Neuronal stem cell (in vitro differentiated cells): ENCODE measurements at regions not wholly inside any gene's neighbourhood (a gene's known extent, or its start where the extent isn't known, plus 50 kb on each side); places are given as distances from the start of the nearest gene placed in this dataset.

Experiments
- DNase-seq: peaks from one replicate; pipeline ENCODE4 v3.0.0-alpha.2; 2013; ENCODE audit warnings: low spot score
- H2AFZ ChIP-seq: one replicate; pipeline ENCODE4 v1.6.1; 2013; ENCODE audit warnings: mild to moderate bottlenecking, low read length, inconsistent platforms
- H2AK5ac ChIP-seq: 2 replicates; pipeline ENCODE4 v1.6.1; 2013; ENCODE audit warnings: low read depth, mild to moderate bottlenecking, inconsistent platforms, low read length, moderate library complexity, mixed read lengths
- H2BK120ac ChIP-seq: 2 replicates; pipeline ENCODE4 v1.6.1; 2013; ENCODE audit warnings: low read depth, mild to moderate bottlenecking, inconsistent platforms, low read length, moderate library complexity, mixed read lengths
- H2BK12ac ChIP-seq: one replicate; pipeline ENCODE4 v1.6.1; 2013; ENCODE audit warnings: low read length, inconsistent platforms
- H2BK15ac ChIP-seq: 2 replicates; pipeline ENCODE4 v1.6.1; 2013; ENCODE audit warnings: mild to moderate bottlenecking, low read length, inconsistent platforms, mixed read lengths
- H2BK5ac ChIP-seq: one replicate; pipeline ENCODE4 v1.6.1; 2013; ENCODE audit warnings: inconsistent platforms, mild to moderate bottlenecking, low read length, moderate library complexity
- H3K14ac ChIP-seq: one replicate; pipeline ENCODE4 v1.6.1; 2013; ENCODE audit warnings: low read length, inconsistent platforms
- H3K18ac ChIP-seq: 2 replicates; pipeline ENCODE4 v1.6.1; 2013; ENCODE audit warnings: low read length, inconsistent platforms
- H3K23ac ChIP-seq: 2 replicates; pipeline ENCODE4 v1.6.1; 2013; ENCODE audit warnings: low read depth, mild to moderate bottlenecking, mixed read lengths, low read length, inconsistent platforms; ENCODE audit not compliant: poor library complexity
- H3K27ac ChIP-seq: replicated peaks from 3 replicates; pipeline ENCODE4 v1.5.1; 2013; ENCODE audit warnings: low read length, inconsistent platforms
- H3K27me3 ChIP-seq, 3 experiments: 2 replicates each; pipeline ENCODE4 v1.6.1; 2013; ENCODE audit warnings: low read length in 3 of 3, mild to moderate bottlenecking in 2 of 3, inconsistent platforms in 1 of 3, low read depth in 1 of 3, mixed read lengths in 1 of 3, moderate library complexity in 1 of 3; ENCODE audit not compliant: control insufficient read depth in 3 of 3, insufficient read depth in 3 of 3
- H3K36me3 ChIP-seq, 2 donors: replicated peaks in 1 of 2; 2 replicates each; pipeline ENCODE4 v1.6.1; 2013; ENCODE audit warnings: low read length in 2 of 2; ENCODE audit not compliant: control insufficient read depth in 2 of 2, insufficient read depth in 2 of 2
- H3K4ac ChIP-seq: 2 replicates; pipeline ENCODE4 v1.6.1; 2013; ENCODE audit warnings: inconsistent platforms, mild to moderate bottlenecking, low read length, moderate library complexity
- H3K4me1 ChIP-seq, 2 donors: 1 replicate in 1 of 2; 2 replicates in 1 of 2; pipeline ENCODE4 v1.6.1; 2013; ENCODE audit warnings: low read length in 2 of 2, low read depth in 1 of 2; ENCODE audit not compliant: control insufficient read depth in 2 of 2, insufficient read depth in 1 of 2
- H3K4me2 ChIP-seq: one replicate; pipeline ENCODE4 v1.6.1; 2013; ENCODE audit warnings: mild to moderate bottlenecking, low read length, inconsistent platforms; ENCODE audit not compliant: insufficient read depth, poor library complexity, severe bottlenecking
- H3K4me3 ChIP-seq, 2 donors: 2 replicates each; pipeline ENCODE4 v1.5.1; 2013; ENCODE audit warnings: low read length in 2 of 2, mild to moderate bottlenecking in 2 of 2, inconsistent platforms in 1 of 2, moderate library complexity in 1 of 2
- H3K79me1 ChIP-seq: one replicate; pipeline ENCODE4 v1.6.1; 2013; ENCODE audit warnings: low read depth, mild to moderate bottlenecking, inconsistent platforms, low read length, moderate library complexity
- H3K9ac ChIP-seq: one replicate; pipeline ENCODE4 v1.6.1; 2013; ENCODE audit warnings: mild to moderate bottlenecking, low read depth, low read length, inconsistent platforms; ENCODE audit not compliant: poor library complexity
- H3K9me3 ChIP-seq, 2 donors: replicated peaks in 1 of 2; 2 replicates each; pipeline versions ENCODE3 to v1.6.1; 2013; ENCODE audit warnings: low read length in 2 of 2, mild to moderate bottlenecking in 2 of 2, inconsistent platforms in 1 of 2, low read depth in 1 of 2, mixed read lengths in 1 of 2, moderate library complexity in 1 of 2; ENCODE audit not compliant: control insufficient read depth in 2 of 2, insufficient read depth in 1 of 2
- H4K8ac ChIP-seq: one replicate; pipeline ENCODE4 v1.6.1; 2013; ENCODE audit warnings: low read depth, mild to moderate bottlenecking, inconsistent platforms, low read length, moderate library complexity
- H4K91ac ChIP-seq: one replicate; pipeline ENCODE4 v1.6.1; 2013; ENCODE audit warnings: low read length, low read depth, mild to moderate bottlenecking, inconsistent platforms; ENCODE audit not compliant: poor library complexity
- WGBS, 2 donors: extraction: QIAGEN DNeasy Blood & Tissue Kit; methylation state at CpG; one replicate each; pipeline ENCODE4 v1.1.7; 2013; ENCODE audit warnings: missing lambda C conversion rate in 2 of 2, mixed read lengths in 1 of 2; ENCODE audit not compliant: insufficient read length in 2 of 2, insufficient replicate concordance in 1 of 2; ENCODE audit errors: extremely low coverage in 2 of 2; 5-methylcytosine and 5-hydroxymethylcytosine counted together

DNA sequence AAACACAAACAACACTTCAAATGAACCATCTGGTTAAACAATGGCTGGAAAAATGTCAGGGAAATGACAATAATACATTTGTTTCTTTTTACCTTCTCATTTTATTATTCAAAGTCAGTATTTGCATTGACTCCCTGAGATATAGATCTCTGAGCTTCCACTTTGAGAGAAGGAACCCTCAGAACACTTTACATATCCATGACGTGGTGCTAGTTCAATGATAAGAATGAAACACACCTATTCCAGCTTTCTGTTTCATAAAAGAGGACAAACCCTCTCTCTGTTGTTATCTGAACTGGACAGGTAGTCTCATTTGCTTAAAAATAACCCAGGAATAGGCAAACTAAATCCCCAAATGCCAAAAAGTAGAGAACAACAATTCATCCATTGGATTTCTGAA, 65.3 kb upstream of the CCSER1 start:
- H2BK120ac ChIP-seq = no peak overlapping the region
- no peak overlapping the region for H3K4ac ChIP-seq
- no peak overlapping the region for H4K8ac ChIP-seq
- H3K9ac ChIP-seq = no peak overlapping the region
- H2BK12ac ChIP-seq = no peak overlapping the region
- DNase-seq = no peak
- no peak overlapping the region for H3K23ac ChIP-seq
- H3K36me3 ChIP-seq = no peaks in the 10 kb centered on the region
- no peak overlapping the region for H2BK15ac ChIP-seq
- H2AFZ ChIP-seq = no peak overlapping the region
- H3K14ac ChIP-seq = no peak overlapping the region
- WGBS, 2 donors = no CpG with 5 or more reads among the region's 1 CpG
- H3K27ac ChIP-seq = no peak overlapping the region
- H3K27me3 ChIP-seq = peaks cover 0 to 4% (median 0%) of the 10 kb centered on the region in 3 experiments
- H2AK5ac ChIP-seq = no peak overlapping the region
- no peaks in the 10 kb centered on the region for H3K9me3 ChIP-seq
- H3K4me2 ChIP-seq = no peak overlapping the region
- H3K4me1 ChIP-seq = no peaks in the 10 kb centered on the region
- no peaks in the 10 kb centered on the region for H3K79me1 ChIP-seq
- no peak overlapping the region for H3K18ac ChIP-seq
- H2BK5ac ChIP-seq = no peak overlapping the region
- H3K4me3 ChIP-seq = no peak overlapping the region
- no peak overlapping the region for H4K91ac ChIP-seq

GRCh38 chr4:90064196-90064595, 63.0 kb upstream of the CCSER1 start:
- Histone ChIP-seq H2BK120ac (no peak overlapping the region), H2AK5ac (no peak overlapping the region), H3K4me2 (no peak overlapping the region), H3K27me3 (peaks cover 0 to 4% (median 0%) of the 10 kb centered on the region in 3 experiments), H3K14ac (no peak overlapping the region), H3K36me3 (no peaks in the 10 kb centered on the region), H2BK5ac (no peak overlapping the region), H3K4me1 (no peaks in the 10 kb centered on the region), H2AFZ (no peak overlapping the region), H3K23ac (no peak overlapping the region), H3K79me1 (no peaks in the 10 kb centered on the region), H4K91ac (no peak overlapping the region), H3K27ac (no peak overlapping the region), H2BK12ac (no peak overlapping the region), H3K4me3 (no peak overlapping the region), H3K9me3 (no peaks in the 10 kb centered on the region), H3K18ac (no peak overlapping the region), H2BK15ac (no peak overlapping the region), H3K4ac (no peak overlapping the region), H3K9ac (no peak overlapping the region), H4K8ac (no peak overlapping the region)
- WGBS, 2 donors = no CpG with 5 or more reads among the region's 4 CpGs
- no peak for DNase-seq

DNA sequence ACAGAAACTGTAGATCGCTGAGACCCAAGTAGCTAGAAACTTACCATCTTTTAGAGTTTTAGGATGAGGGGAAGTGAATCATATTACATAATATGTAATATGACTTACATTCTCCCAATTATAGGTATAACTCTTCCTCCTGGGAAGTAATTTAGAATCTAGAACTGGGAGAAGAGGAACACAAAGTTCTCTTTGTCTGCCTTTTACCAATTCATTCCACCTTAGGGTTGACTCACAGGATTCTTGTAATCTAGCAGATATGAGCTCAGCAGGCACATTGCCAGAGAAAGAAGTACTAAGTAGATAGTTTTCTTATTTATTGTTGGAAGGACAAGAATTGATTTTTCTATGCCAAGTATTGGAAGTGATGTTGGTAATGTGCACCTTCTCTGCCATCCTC, 58.0 kb upstream of the CCSER1 start:
- Histone ChIP-seq H2BK12ac (no peak overlapping the region), H2BK15ac (no peak overlapping the region), H3K36me3 (no peaks in the 10 kb centered on the region), H3K4me1 (peaks cover 0 to 1% of the 10 kb centered on the region in 2 donors), H3K9me3 (no peaks in the 10 kb centered on the region), H3K14ac (no peak overlapping the region), H3K23ac (no peak overlapping the region), H2AFZ (no peak overlapping the region), H2BK120ac (no peak overlapping the region), H2BK5ac (no peak overlapping the region), H4K91ac (no peak overlapping the region), H3K4me2 (no peak overlapping the region), H3K27me3 (peaks cover 0 to 4% (median 0%) of the 10 kb centered on the region in 3 experiments), H3K79me1 (no peaks in the 10 kb centered on the region), H4K8ac (no peak overlapping the region), H3K9ac (no peak overlapping the region), H3K18ac (no peak overlapping the region), H3K4ac (no peak overlapping the region), H3K27ac (no peak overlapping the region), H2AK5ac (no peak overlapping the region), H3K4me3 (no peak overlapping the region)
- WGBS, 2 donors = no CpG with 5 or more reads among the region's 1 CpG
- no peak for DNase-seq

GRCh38 chr4:90071289-90072235, 55.6 kb upstream of the CCSER1 start:
- Histone ChIP-seq H3K18ac (no peak overlapping the region), H3K4me3 (no peak overlapping the region), H2AK5ac (no peak overlapping the region), H3K4me1 (peaks cover 0 to 4% of the 10 kb centered on the region in 2 donors), H3K9me3 (no peaks in the 10 kb centered on the region), H3K79me1 (no peaks in the 10 kb centered on the region), H3K4ac (no peak overlapping the region), H4K8ac (no peak overlapping the region), H2BK12ac (no peak overlapping the region), H3K4me2 (no peak overlapping the region), H2BK15ac (no peak overlapping the region), H3K36me3 (no peaks in the 10 kb centered on the region), H3K27ac (no peak overlapping the region), H3K23ac (no peak overlapping the region), H2BK120ac (no peak overlapping the region), H3K9ac (no peak overlapping the region), H4K91ac (no peak overlapping the region), H3K27me3 (peaks cover 0 to 5% (median 0%) of the 10 kb centered on the region in 3 experiments), H3K14ac (no peak overlapping the region), H2BK5ac (no peak overlapping the region), H2AFZ (no peak overlapping the region)
- no CpG with 5 or more reads among the region's 11 CpGs for WGBS, 2 donors
- DNase-seq = no peak
